Cardiac fibroblast (primary cell): ENCODE measurements at regions not wholly inside any gene's neighbourhood (a gene's known extent, or its start where the extent isn't known, plus 50 kb on each side); places are given as distances from the start of the nearest gene placed in this dataset.
"Not testable (repeated sequence)": the region's sequence is repeated elsewhere in the genome, so short reads cannot be mapped to it uniquely, and the experiment has no call there.

Source experiments
- DNase-seq, 2 donors: peaks; one replicate each; pipeline versions ENCODE4 v3.0.0 to v3.0.0-alpha.2; 2010; ENCODE audit warnings: low read depth in 2 of 2
- H3K4me3 ChIP-seq, 2 donors: replicated peaks in 1 of 2; 1 replicate in 1 of 2; 2 replicates in 1 of 2; pipeline ENCODE4 v1.5.1; 2011; ENCODE audit warnings: low read depth in 2 of 2, low read length in 2 of 2, mild to moderate bottlenecking in 2 of 2, moderate library complexity in 1 of 2
- TF ChIP-seq, protein P1 (sequence below): IDR thresholded peaks from one replicate; pipeline ENCODE4 v1.5.1; 2011; ENCODE audit warnings: low read depth, mild to moderate bottlenecking, low read length, inconsistent platforms

DNA sequence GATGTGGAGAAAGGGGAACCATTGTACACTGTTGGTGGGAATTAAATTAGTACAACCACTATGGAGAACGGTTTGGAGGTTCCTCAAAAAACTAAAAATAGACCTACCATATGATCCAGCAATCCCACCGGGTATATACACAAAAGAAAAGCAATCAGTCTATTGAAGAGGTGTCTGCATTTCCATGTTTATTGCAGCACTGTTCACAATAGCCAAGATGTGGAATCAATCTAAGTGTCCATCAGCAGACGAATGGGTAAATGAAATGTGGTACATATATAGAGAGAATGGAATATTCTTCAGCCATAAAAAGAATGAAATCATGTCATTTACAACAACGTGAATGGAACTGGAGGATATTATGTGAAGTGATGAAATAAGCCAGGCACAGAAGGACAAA, 208.1 kb downstream of the TRIML1 start:
- TF ChIP-seq, protein P1, sequence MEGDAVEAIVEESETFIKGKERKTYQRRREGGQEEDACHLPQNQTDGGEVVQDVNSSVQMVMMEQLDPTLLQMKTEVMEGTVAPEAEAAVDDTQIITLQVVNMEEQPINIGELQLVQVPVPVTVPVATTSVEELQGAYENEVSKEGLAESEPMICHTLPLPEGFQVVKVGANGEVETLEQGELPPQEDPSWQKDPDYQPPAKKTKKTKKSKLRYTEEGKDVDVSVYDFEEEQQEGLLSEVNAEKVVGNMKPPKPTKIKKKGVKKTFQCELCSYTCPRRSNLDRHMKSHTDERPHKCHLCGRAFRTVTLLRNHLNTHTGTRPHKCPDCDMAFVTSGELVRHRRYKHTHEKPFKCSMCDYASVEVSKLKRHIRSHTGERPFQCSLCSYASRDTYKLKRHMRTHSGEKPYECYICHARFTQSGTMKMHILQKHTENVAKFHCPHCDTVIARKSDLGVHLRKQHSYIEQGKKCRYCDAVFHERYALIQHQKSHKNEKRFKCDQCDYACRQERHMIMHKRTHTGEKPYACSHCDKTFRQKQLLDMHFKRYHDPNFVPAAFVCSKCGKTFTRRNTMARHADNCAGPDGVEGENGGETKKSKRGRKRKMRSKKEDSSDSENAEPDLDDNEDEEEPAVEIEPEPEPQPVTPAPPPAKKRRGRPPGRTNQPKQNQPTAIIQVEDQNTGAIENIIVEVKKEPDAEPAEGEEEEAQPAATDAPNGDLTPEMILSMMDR = no peak
- H3K4me3 ChIP-seq = no peak overlapping the region
- DNase-seq = no peak

DNA sequence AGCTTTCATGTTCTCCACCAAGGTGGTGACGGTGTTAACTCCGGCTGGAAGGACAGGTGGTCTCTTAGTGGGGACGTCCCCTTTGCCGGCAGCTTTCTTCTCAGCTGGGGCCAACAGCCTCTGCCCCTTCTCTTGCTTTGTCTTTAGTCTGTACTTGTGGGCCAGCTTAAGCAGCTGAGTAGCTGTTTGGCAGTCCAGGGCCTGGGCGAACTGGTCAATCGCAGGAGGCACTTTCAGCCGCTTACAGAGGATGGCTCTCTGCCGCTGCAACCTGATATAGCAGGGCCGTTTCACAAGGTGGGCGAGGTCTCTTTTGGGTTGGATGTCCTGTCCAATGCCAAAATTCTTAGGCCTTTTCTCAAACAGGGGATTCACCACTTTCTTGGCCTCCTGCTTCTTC, 210.3 kb downstream of the TRIML1 start:
- not testable (repeated sequence) for H3K4me3 ChIP-seq

DNA sequence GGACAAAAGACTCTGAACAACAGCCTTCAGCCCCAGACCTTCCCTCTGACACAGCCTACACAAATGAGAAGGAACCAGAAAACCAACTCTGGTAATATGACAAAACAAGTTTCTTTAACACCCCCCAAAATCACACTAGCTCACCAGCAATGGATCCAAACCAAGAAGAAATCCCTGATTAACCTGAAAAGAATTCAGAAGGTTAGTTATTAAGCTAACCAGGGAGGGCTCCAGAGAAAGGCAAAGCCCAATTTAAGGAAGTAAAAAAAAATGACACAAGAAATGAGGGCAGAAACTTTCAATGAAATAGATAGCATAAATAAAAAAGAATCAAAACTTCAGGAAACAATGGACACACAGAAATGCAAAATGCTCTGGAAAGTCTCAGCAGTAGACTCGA, 224.0 kb downstream of the TRIML1 start:
- no peak for DNase-seq
- no peak overlapping the region for H3K4me3 ChIP-seq
- TF ChIP-seq, protein P1 = no peak

More for the DNA sequence above, 210.3 kb downstream of the TRIML1 start:
- DNase-seq = not testable (repeated sequence)

DNA sequence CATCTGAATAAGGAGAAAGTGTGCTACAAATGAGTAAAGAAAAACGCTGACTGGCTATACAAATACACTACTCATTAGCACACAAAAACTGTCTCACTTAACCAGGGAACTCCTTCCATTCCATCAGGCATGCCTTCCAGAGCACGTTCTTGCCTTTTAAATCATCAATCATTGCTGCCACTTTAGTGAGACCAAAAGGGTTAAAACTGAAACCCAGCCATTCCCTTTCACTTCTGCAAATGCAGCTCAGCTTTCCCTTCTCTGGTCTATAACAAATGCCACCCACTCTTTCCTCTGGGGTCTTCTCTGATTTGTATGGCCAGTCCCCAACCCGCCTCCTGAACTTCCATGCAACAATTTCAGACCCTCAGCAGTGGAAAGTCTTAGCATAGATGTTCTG, 231.5 kb downstream of the TRIML1 start:
- TF ChIP-seq, protein P1 = no peak
- DNase-seq = no peak
- H3K4me3 ChIP-seq = no peak overlapping the region

DNA sequence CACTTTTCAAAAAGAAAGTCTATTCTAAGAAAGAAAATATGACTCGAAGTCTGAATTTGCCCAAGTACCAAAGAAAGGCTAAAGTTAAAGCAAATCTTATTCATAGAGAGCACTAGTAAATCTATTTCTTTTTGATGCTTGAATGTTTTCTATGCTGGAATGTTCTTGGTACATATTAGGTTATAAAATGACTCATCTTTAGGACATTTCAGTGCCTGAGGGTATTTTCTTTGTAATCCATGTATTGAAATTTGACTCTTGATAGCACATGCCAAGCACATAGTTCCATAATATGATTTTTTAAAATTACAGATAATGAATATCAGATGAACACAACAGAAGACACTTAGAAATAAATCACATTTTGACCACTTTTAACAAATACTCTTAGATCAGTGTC, 232.8 kb downstream of the TRIML1 start:
- DNase-seq = peak; percentile 8 to 41
- H3K4me3 ChIP-seq = no peak overlapping the region
- TF ChIP-seq, protein P1 = no peak

DNA sequence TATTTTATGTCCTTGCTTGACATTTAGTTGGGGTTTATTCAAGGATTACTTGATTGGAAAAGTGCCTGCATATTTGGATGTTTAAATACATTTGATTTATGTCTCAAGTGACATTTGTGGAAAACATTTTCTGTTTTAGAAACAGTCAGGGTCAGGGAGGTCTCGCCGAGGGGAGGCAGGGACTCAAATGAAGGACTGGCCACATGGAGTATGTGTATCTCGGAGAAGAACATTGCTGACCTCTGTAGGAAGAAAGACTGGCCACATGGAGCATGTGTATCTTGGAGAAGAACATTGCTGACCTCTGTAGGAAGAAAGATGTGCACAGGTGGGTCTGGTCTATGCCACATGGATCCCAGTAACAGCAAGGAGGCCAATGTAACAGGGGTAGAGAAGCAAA, 233.6 kb downstream of the TRIML1 start:
- TF ChIP-seq, protein P1 = peak; percentile 23
- H3K4me3 ChIP-seq = no peak overlapping the region
- peak; percentile 32 to 79 for DNase-seq

DNA sequence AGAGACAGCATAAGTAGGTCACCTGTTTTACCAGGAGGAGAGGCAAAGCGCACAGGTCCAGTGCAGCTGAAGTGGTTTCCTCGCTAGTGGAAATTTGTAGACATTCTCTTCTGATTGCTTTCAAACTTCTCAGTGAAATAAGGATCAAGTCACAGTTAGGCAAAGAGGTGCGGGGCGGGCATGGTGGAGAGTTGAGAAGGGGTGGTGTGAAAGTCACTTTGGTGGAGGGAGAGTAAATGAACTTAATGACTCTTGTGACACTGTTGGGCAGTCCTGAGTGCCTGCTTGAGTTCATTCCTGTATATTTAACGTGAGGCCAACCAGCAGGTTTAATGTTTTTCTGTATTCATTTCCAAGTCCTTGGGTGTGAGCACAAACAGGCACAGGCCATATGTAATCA, 235.6 kb downstream of the TRIML1 start:
- DNase-seq = no peak
- H3K4me3 ChIP-seq = no peak overlapping the region
- TF ChIP-seq, protein P1 = no peak
